ENCODE measurements at regions not wholly inside any gene's neighbourhood (a gene's known extent, or its start where the extent isn't known, plus 50 kb on each side); places are given as distances from the start of the nearest gene placed in this dataset.

- TF ChIP-seq CTCF (conservative IDR thresholded peaks at IDR 0.05), result no peak
- TF ChIP-seq EZH2 (IDR thresholded peaks at IDR 0.05; ENCODE audit: low read depth), result no peak
Measured at GRCh38 chr13:60690604-60691003, 293.6 kb downstream of the TDRD3 start.
